Panc1 (cell line): ENCODE measurements at regions not wholly inside any gene's neighbourhood (a gene's known extent, or its start where the extent isn't known, plus 50 kb on each side); places are given as distances from the start of the nearest gene placed in this dataset.

ENCODE experiments used
- ATAC-seq: fragments of 200-7000 bp; cut with Tn5 transposase; 2 replicates; pipeline ENCODE4 v1.9.1; 2020; ENCODE audit warnings: mild to moderate bottlenecking, moderate library complexity
- BruUV-seq: library from RNA; stranded (reverse); fragments of 400-500 nt; replicated peaks from 2 replicates; lab custom pipeline; 2021; lab: Mats Ljungman, UMichigan
- CTCF ChIA-PET: fragments of 300-600 bp; sonication (Branson Sonifier 250); formaldehyde crosslinking; loops from one replicate; lab custom pipeline; 2022; ENCODE audit warnings: antibody characterized with exemption; lab: Charles Lee
- POLR2A ChIA-PET: fragments of 300-600 bp; sonication (Branson Sonifier 250); formaldehyde crosslinking; loops from one replicate; lab custom pipeline; 2022; ENCODE audit warnings: antibody characterized with exemption; lab: Charles Lee
- DNase-seq: peaks from one replicate; pipeline ENCODE4 v3.0.0-alpha.2; 2010; ENCODE audit warnings: low read depth, low spot score
- H3K27ac ChIP-seq: 2 replicates; pipeline ENCODE4 v1.5.1; 2011; ENCODE audit warnings: mild to moderate bottlenecking, low read length, inconsistent platforms
- H3K27me3 ChIP-seq: fragments of 200-500 bp; sonication (Bioruptor generic); 2 replicates; pipeline ENCODE4 v1.6.0; 2014; ENCODE audit warnings: low read length, inconsistent platforms; ENCODE audit not compliant: control insufficient read depth, insufficient read depth
- H3K36me3 ChIP-seq: fragments of 200-500 bp; sonication (Bioruptor generic); 2 replicates; pipeline ENCODE4 v1.5.1; 2014; ENCODE audit warnings: inconsistent platforms, mild to moderate bottlenecking, low read length, moderate library complexity; ENCODE audit not compliant: control insufficient read depth, insufficient read depth
- H3K4me1 ChIP-seq: 2 replicates; pipeline ENCODE4 v1.5.1; 2011; ENCODE audit warnings: inconsistent platforms, mild to moderate bottlenecking, low read length, moderate library complexity; ENCODE audit not compliant: control insufficient read depth, insufficient read depth
- H3K4me3 ChIP-seq, 2 experiments: 2 replicates each; pipeline ENCODE4 v1.5.1; 2011 to 2012; ENCODE audit warnings: low read depth in 2 of 2, low read length in 2 of 2, mild to moderate bottlenecking in 2 of 2, inconsistent platforms in 1 of 2, moderate library complexity in 1 of 2
- H3K9me3 ChIP-seq: fragments of 200-500 bp; sonication (Bioruptor generic); 2 replicates; pipeline ENCODE4 v1.5.1; 2014; ENCODE audit warnings: low read depth, mild to moderate bottlenecking, inconsistent platforms, low read length, moderate library complexity; ENCODE audit not compliant: control insufficient read depth, insufficient read depth
- POLR2AphosphoS5 ChIP-seq: IDR thresholded peaks from 2 replicates; pipeline ENCODE4 v1.6.1; 2012; ENCODE audit warnings: mild to moderate bottlenecking, low read depth, low read length, moderate library complexity
- SIN3A ChIP-seq: IDR thresholded peaks from 2 replicates; pipeline ENCODE4 v1.6.1; 2012; ENCODE audit warnings: low read depth, mild to moderate bottlenecking, low read length, moderate library complexity, borderline replicate concordance; ENCODE audit not compliant: insufficient read depth
- TCF7L2 ChIP-seq: IDR thresholded peaks from 2 replicates; pipeline ENCODE4 v1.6.1; 2011; ENCODE audit warnings: mild to moderate bottlenecking, low read depth, low read length, inconsistent platforms
- in situ Hi-C: cut with HindIII; loops from 2 replicates; pipeline ENCODE4 v1.10.0; 2016; ENCODE audit warnings: low sequenced_read_pairs, low pct_unique_long_range_greater_than_20kb
- intact Hi-C: fragments of 100-400 bp; cut with micrococcal nuclease; formaldehyde crosslinking; loops from one replicate; pipeline ENCODE4 v1.10.0; 2022; ENCODE audit not compliant: unreplicated experiment
- TF ChIP-seq, protein P1 (sequence below), 2 experiments: IDR thresholded peaks; 2 replicates each; pipeline ENCODE4 v1.6.1; 2011 to 2012; ENCODE audit warnings: low read depth in 2 of 2, control low read depth in 1 of 2, low read length in 1 of 2, mild to moderate bottlenecking in 1 of 2, moderate library complexity in 1 of 2; ENCODE audit not compliant: insufficient read depth in 1 of 2
- TF ChIP-seq, protein P2 (sequence below): fragments of 450-650 bp; IDR thresholded peaks from 2 replicates; pipeline ENCODE4 v1.5.1; 2017; ENCODE audit warnings: mild to moderate bottlenecking

DNA sequence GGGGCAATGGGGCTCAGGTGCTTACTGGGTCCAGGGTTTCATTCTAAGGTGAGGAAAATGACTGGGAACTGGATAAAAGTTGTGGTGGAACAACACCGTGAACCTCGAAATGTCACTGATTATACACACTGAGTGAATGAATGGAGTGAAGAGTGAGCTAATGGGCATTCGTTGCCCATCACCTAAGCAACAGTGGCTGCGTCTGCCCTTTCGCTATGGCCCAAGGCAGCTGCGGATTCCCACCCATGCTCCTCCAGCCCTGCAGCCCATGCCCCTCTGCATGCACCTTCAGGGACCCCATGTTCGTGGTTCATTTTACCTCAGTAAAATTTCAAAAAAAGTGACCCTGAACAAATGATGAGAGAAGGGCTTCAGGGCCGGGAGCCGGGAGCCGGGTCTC, 196.3 kb downstream of the CTTN start:
- ChIA-PET CTCF (no interaction called here), POLR2A (no interaction called here)
- Histone ChIP-seq H3K9me3 (no peaks in the 10 kb centered on the region), H3K27ac (no peak overlapping the region), H3K4me1 (no peaks in the 10 kb centered on the region), H3K36me3 (no peaks in the 10 kb centered on the region), H3K4me3 (no peak overlapping the region), H3K27me3 (peaks cover 5% of the 10 kb centered on the region)
- in situ Hi-C loops = no loop called here
- TF ChIP-seq POLR2AphosphoS5 (no peak), TCF7L2 (no peak), SIN3A (no peak)
- TF ChIP-seq, protein P1, sequence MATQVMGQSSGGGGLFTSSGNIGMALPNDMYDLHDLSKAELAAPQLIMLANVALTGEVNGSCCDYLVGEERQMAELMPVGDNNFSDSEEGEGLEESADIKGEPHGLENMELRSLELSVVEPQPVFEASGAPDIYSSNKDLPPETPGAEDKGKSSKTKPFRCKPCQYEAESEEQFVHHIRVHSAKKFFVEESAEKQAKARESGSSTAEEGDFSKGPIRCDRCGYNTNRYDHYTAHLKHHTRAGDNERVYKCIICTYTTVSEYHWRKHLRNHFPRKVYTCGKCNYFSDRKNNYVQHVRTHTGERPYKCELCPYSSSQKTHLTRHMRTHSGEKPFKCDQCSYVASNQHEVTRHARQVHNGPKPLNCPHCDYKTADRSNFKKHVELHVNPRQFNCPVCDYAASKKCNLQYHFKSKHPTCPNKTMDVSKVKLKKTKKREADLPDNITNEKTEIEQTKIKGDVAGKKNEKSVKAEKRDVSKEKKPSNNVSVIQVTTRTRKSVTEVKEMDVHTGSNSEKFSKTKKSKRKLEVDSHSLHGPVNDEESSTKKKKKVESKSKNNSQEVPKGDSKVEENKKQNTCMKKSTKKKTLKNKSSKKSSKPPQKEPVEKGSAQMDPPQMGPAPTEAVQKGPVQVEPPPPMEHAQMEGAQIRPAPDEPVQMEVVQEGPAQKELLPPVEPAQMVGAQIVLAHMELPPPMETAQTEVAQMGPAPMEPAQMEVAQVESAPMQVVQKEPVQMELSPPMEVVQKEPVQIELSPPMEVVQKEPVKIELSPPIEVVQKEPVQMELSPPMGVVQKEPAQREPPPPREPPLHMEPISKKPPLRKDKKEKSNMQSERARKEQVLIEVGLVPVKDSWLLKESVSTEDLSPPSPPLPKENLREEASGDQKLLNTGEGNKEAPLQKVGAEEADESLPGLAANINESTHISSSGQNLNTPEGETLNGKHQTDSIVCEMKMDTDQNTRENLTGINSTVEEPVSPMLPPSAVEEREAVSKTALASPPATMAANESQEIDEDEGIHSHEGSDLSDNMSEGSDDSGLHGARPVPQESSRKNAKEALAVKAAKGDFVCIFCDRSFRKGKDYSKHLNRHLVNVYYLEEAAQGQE (IDR thresholded peaks at IDR 0.05; ENCODE audit: insufficient read depth in 1 of 2, low read depth in 2 of 2, low read length in 1 of 2) = no peak
- TF ChIP-seq, protein P2, sequence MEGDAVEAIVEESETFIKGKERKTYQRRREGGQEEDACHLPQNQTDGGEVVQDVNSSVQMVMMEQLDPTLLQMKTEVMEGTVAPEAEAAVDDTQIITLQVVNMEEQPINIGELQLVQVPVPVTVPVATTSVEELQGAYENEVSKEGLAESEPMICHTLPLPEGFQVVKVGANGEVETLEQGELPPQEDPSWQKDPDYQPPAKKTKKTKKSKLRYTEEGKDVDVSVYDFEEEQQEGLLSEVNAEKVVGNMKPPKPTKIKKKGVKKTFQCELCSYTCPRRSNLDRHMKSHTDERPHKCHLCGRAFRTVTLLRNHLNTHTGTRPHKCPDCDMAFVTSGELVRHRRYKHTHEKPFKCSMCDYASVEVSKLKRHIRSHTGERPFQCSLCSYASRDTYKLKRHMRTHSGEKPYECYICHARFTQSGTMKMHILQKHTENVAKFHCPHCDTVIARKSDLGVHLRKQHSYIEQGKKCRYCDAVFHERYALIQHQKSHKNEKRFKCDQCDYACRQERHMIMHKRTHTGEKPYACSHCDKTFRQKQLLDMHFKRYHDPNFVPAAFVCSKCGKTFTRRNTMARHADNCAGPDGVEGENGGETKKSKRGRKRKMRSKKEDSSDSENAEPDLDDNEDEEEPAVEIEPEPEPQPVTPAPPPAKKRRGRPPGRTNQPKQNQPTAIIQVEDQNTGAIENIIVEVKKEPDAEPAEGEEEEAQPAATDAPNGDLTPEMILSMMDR = no peak
- BruUV-seq = no TSS peak
- no peak for DNase-seq
- intact Hi-C loops = no loop called here
- no peak for ATAC-seq

GRCh38 chr11:70595016-70595415, 196.7 kb downstream of the CTTN start:
- Histone ChIP-seq H3K9me3 (no peaks in the 10 kb centered on the region), H3K27ac (no peak overlapping the region), H3K4me3 (no peak overlapping the region), H3K4me1 (no peaks in the 10 kb centered on the region), H3K36me3 (no peaks in the 10 kb centered on the region), H3K27me3 (peaks cover 5% of the 10 kb centered on the region)
- intact Hi-C loops = no loop called here
- DNase-seq = no peak
- ChIA-PET POLR2A (no interaction called here), CTCF (no interaction called here)
- no TSS peak for BruUV-seq
- in situ Hi-C loops = no loop called here
- ATAC-seq = no peak
- TF ChIP-seq, protein P1 (IDR thresholded peaks at IDR 0.05; ENCODE audit: insufficient read depth in 1 of 2, low read depth in 2 of 2, low read length in 1 of 2) = no peak
- TF ChIP-seq TCF7L2 (no peak), SIN3A (no peak), POLR2AphosphoS5 (no peak)
- TF ChIP-seq, protein P2 = no peak
